HG02852 (cell line): ENCODE measurements at regions not wholly inside any gene's neighbourhood (a gene's known extent, or its start where the extent isn't known, plus 50 kb on each side); places are given as distances from the start of the nearest gene placed in this dataset.
A peak's percentile ranks its signal among the peaks of the same experiment; 100 is the strongest.

Experiments
- ATAC-seq: cut with Tn5 transposase; IDR thresholded peaks from one replicate; pipeline ENCODE4 v1.9.1; 2021; ENCODE audit warnings: mild to moderate bottlenecking, moderate library complexity; ENCODE audit not compliant: unreplicated experiment

GRCh38 chr5:124665035-124665434 lies 81.4 kb downstream of the ZNF608 start:
- no peak for ATAC-seq

GRCh38 chr5:124664287-124664686 lies 82.2 kb downstream of the ZNF608 start:
- no peak for ATAC-seq

GRCh38 chr5:124663101-124663506 lies 83.3 kb downstream of the ZNF608 start:
- no peak for ATAC-seq

GRCh38 chr5:124662181-124662781 lies 84.2 kb downstream of the ZNF608 start:
- ATAC-seq = no peak

GRCh38 chr5:124661317-124662141 lies 84.9 kb downstream of the ZNF608 start:
- ATAC-seq = no peak

GRCh38 chr5:124660229-124661093 lies 86.0 kb downstream of the ZNF608 start:
- no peak for ATAC-seq

GRCh38 chr5:124659798-124660197 lies 86.6 kb downstream of the ZNF608 start:
- ATAC-seq = no peak

- no peak for ATAC-seq
Measured at GRCh38 chr5:124658867-124659557, 87.4 kb downstream of the ZNF608 start.

- no peak for ATAC-seq
Measured at GRCh38 chr5:124655921-124656511, 90.4 kb downstream of the ZNF608 start.

- ATAC-seq = no peak
Measured at GRCh38 chr5:124655251-124655917, 91.1 kb downstream of the ZNF608 start.

- no peak for ATAC-seq
Measured at GRCh38 chr5:124654418-124654817, 92.0 kb downstream of the ZNF608 start.

GRCh38 chr5:124653666-124654065 lies 92.8 kb downstream of the ZNF608 start:
- ATAC-seq = no peak

GRCh38 chr5:124652892-124653441 lies 93.5 kb downstream of the ZNF608 start:
- ATAC-seq = no peak

- no peak for ATAC-seq
Measured at GRCh38 chr5:124652514-124652819, 94.0 kb downstream of the ZNF608 start.

GRCh38 chr5:124651663-124652513 lies 94.6 kb downstream of the ZNF608 start:
- peak; percentile 32 for ATAC-seq

GRCh38 chr5:124650951-124651662 lies 95.3 kb downstream of the ZNF608 start:
- no peak for ATAC-seq

- peak; percentile 64 for ATAC-seq
Measured at GRCh38 chr5:124650147-124650561, 96.3 kb downstream of the ZNF608 start.

GRCh38 chr5:124649491-124650146 lies 96.8 kb downstream of the ZNF608 start:
- ATAC-seq = peak; percentile 72
